ENCODE measurements at regions not wholly inside any gene's neighbourhood (a gene's known extent, or its start where the extent isn't known, plus 50 kb on each side); places are given as distances from the start of the nearest gene placed in this dataset.
A peak's percentile ranks its signal among the peaks of the same experiment; 100 is the strongest.

DNA sequence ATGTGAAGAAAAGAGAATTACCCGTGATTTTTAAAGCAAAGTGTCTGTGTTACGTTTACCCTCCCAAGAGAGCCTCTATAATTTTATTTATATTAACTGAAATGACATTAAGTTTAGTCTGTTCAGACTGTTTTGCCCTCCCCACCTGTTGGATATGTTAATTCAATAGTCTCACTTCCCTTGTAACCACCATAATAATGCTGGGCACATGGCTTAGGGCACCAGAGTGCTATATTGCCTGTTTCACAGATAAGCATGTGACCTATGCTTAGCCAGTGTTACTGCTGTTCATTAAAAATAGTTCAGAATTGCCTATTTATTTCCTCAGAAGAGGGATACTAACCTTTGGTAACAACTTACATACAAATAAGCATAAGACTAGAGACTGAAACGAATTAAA, 446.2 kb downstream of the FAT4 start:
- Mint-ChIP-seq H3K4me3 (no peak overlapping the region), H3K27ac (no peak overlapping the region), H3K4me1 (no peaks in the 10 kb centered on the region), H3K9me3 (no peaks in the 10 kb centered on the region), H3K36me3 (no peaks in the 10 kb centered on the region), H3K27me3 (ENCODE audit: low read depth) (no peaks in the 10 kb centered on the region)
- DNase-seq (ENCODE audit: low spot score): no peak
- ChIA-PET CTCF (interaction anchor here (1.8 kb wide), 1 partner anchor 10 kb away, joined by 6 read pairs; no protein-coding TSS in a partner anchor), POLR2A (no interaction called here)
- no peak for TF ChIP-seq ESRRA (CRISPR knock-in tag; IDR thresholded peaks at IDR 0.05; ENCODE audit: borderline replicate concordance)
- ATAC-seq: no peak

GRCh38 chr4:125762537-125762936, 447.8 kb downstream of the FAT4 start:
- no peaks in the 10 kb centered on the region for H3K27me3 Mint-ChIP-seq (ENCODE audit: low read depth)
- ATAC-seq: peak; percentile 74
- H3K4me1 Mint-ChIP-seq: no peaks in the 10 kb centered on the region
- TF ChIP-seq IRF2 (CRISPR knock-in tag; IDR thresholded peaks at IDR 0.05; ENCODE audit: borderline replicate concordance, low read depth) (no peak), GABPB1 (CRISPR knock-in tag; IDR thresholded peaks at IDR 0.05) (no peak), SP1 (CRISPR knock-in tag; conservative IDR thresholded peaks at IDR 0.05) (no peak)
- no peaks in the 10 kb centered on the region for H3K9me3 Mint-ChIP-seq
- ChIA-PET POLR2A (no interaction called here), CTCF (no interaction called here)
- H3K36me3 Mint-ChIP-seq: no peaks in the 10 kb centered on the region
- H3K4me3 Mint-ChIP-seq: no peak overlapping the region
- no peak overlapping the region for H3K27ac Mint-ChIP-seq
- DNase-seq (ENCODE audit: low spot score): no peak

DNA sequence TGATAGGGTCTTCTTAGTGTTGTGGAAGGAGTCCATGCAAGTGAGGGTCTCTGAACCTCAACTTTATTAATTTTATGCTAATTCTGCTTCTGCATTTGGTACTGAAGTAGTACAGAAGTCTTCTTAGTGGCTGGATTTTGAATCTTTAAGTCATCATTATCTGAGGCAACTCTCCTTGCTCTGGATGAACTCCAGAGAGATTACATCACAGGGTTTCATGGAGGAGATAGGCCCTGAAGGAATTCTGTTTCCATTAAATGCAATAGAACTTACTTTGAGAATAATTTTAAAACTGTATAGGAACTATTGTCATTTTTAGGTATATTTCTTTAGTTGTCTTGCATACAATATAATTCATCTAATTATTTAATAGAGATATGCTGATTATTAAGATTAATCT, 451.2 kb downstream of the FAT4 start:
- Mint-ChIP-seq H3K9me3 (no peaks in the 10 kb centered on the region), H3K4me3 (no peak overlapping the region), H3K36me3 (no peaks in the 10 kb centered on the region), H3K27ac (no peak overlapping the region), H3K27me3 (ENCODE audit: low read depth) (no peaks in the 10 kb centered on the region), H3K4me1 (no peaks in the 10 kb centered on the region)
- ATAC-seq (no peak), DNase-seq (ENCODE audit: low spot score) (no peak)
- ChIA-PET CTCF (no interaction called here), POLR2A (no interaction called here)
- TF ChIP-seq TP53 (CRISPR knock-in tag; IDR thresholded peaks at IDR 0.05): no peak
- no peak for TF ChIP-seq ZNF416 (CRISPR knock-in tag; IDR thresholded peaks at IDR 0.05)
- TF ChIP-seq CTCF (IDR thresholded peaks at IDR 0.05): no peak
- TF ChIP-seq FOXK1 (CRISPR knock-in tag; IDR thresholded peaks at IDR 0.05): no peak
- no peak for TF ChIP-seq ATF2 (CRISPR knock-in tag; IDR thresholded peaks at IDR 0.05; ENCODE audit: borderline replicate concordance, low read depth)
- no peak for TF ChIP-seq EMX1 (CRISPR knock-in tag; IDR thresholded peaks at IDR 0.05)
- no peak for TF ChIP-seq ZNF671 (CRISPR knock-in tag; IDR thresholded peaks at IDR 0.05)
- no peak for TF ChIP-seq TEAD4 (CRISPR knock-in tag; IDR thresholded peaks at IDR 0.05)
- TF ChIP-seq PRRX2 (CRISPR knock-in tag; IDR thresholded peaks at IDR 0.05): no peak
- TF ChIP-seq, protein P1, sequence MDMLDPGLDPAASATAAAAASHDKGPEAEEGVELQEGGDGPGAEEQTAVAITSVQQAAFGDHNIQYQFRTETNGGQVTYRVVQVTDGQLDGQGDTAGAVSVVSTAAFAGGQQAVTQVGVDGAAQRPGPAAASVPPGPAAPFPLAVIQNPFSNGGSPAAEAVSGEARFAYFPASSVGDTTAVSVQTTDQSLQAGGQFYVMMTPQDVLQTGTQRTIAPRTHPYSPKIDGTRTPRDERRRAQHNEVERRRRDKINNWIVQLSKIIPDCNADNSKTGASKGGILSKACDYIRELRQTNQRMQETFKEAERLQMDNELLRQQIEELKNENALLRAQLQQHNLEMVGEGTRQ (CRISPR knock-in tag; IDR thresholded peaks at IDR 0.05): no peak

GRCh38 chr4:125770814-125771398, 456.2 kb downstream of the FAT4 start:
- Mint-ChIP-seq H3K9me3 (peaks cover 17% of the 10 kb centered on the region), H3K4me3 (no peak overlapping the region), H3K36me3 (peaks cover 14% of the 10 kb centered on the region), H3K27me3 (ENCODE audit: low read depth) (no peaks in the 10 kb centered on the region; the same call in 1 of the 2 replicates), H3K27ac (no peak overlapping the region), H3K4me1 (no peaks in the 10 kb centered on the region)
- DNase-seq (ENCODE audit: low spot score): no peak
- TF ChIP-seq ZNF121 (CRISPR knock-in tag; IDR thresholded peaks at IDR 0.05): no peak
- no peak for ATAC-seq
- ChIA-PET POLR2A (no interaction called here), CTCF (no interaction called here)
